GM12878 (cell line): ENCODE measurements at regions not wholly inside any gene's neighbourhood (a gene's known extent, or its start where the extent isn't known, plus 50 kb on each side); places are given as distances from the start of the nearest gene placed in this dataset.

Experiments
- ATAC-seq: fragments of 200-7000 bp; cut with Tn5 transposase; 3 replicates; pipeline ENCODE4 v1.9.1; 2020; ENCODE audit warnings: mild to moderate bottlenecking, moderate library complexity
- BruUV-seq: library from RNA; stranded (reverse); fragments of 400-500 nt; replicated peaks from 2 replicates; lab custom pipeline; 2021; lab: Mats Ljungman, UMichigan
- CTCF ChIA-PET: fragments of 300-600 bp; sonication (Branson Sonifier 250); formaldehyde crosslinking; extraction: SDS; loops from one replicate; lab custom pipeline; 2021; ENCODE audit warnings: inconsistent platforms; lab: Yijun Ruan, JAX
- POLR2A ChIA-PET: fragments of 350-600 bp; formaldehyde crosslinking; extraction: SDS; loops from one replicate; lab custom pipeline; 2021; ENCODE audit warnings: inconsistent platforms; lab: Charles Lee
- RAD21 ChIA-PET: fragments of 300-600 bp; sonication (Branson Sonifier 250); formaldehyde crosslinking; loops from one replicate; lab custom pipeline; 2023; ENCODE audit warnings: antibody characterized with exemption; ENCODE audit not compliant: unreplicated experiment; lab: Charles Lee
- SMC1A ChIA-PET: fragments of 300-600 bp; sonication (Branson Sonifier 250); formaldehyde crosslinking; loops from one replicate; lab custom pipeline; 2023; ENCODE audit not compliant: unreplicated experiment, uncharacterized antibody; lab: Charles Lee
- DNase-seq: peaks from one replicate; pipeline ENCODE4 v3.0.0-alpha.2; 2011; ENCODE audit warnings: low read depth, low spot score
- FAIRE-seq: peaks from 3 replicates; lab custom pipeline; 2011; peaks lifted over from hg19 to GRCh38; lab: Jason Lieb, UNC
- H2AFZ ChIP-seq: 2 replicates; pipeline ENCODE4 v1.6.0; 2011; ENCODE audit warnings: low read depth, low read length, control low read depth; ENCODE audit not compliant: control insufficient read depth
- H3K27ac ChIP-seq: 2 replicates; pipeline ENCODE4 v1.5.1; 2011; ENCODE audit warnings: control low read depth; ENCODE audit not compliant: control insufficient read depth, insufficient read depth
- H3K27me3 ChIP-seq, 2 experiments: replicated peaks in 1 of 2; 2 replicates each; pipeline versions ENCODE4 v1.6.0 to v1.6.1; 2011; ENCODE audit warnings: low read length in 1 of 2; ENCODE audit not compliant: control insufficient read depth in 2 of 2, insufficient read depth in 2 of 2
- H3K36me3 ChIP-seq, 2 experiments: 2 replicates each; pipeline ENCODE4 v1.5.1; 2011; ENCODE audit warnings: low read length in 1 of 2; ENCODE audit not compliant: control insufficient read depth in 2 of 2, insufficient read depth in 2 of 2
- H3K4me1 ChIP-seq: 2 replicates; pipeline ENCODE4 v1.6.1; 2011; ENCODE audit warnings: mild to moderate bottlenecking, low read length, moderate library complexity, mixed read lengths; ENCODE audit not compliant: control insufficient read depth, insufficient read depth
- H3K4me2 ChIP-seq: 2 replicates; pipeline ENCODE4 v1.6.0; 2011; ENCODE audit warnings: control low read depth; ENCODE audit not compliant: control insufficient read depth, insufficient read depth
- H3K4me3 ChIP-seq: fragments of 200-600 bp; sonication (generic); 2 replicates; pipeline ENCODE4 v1.5.1; 2016
- H3K79me2 ChIP-seq: 2 replicates; pipeline ENCODE4 v1.6.0; 2011; ENCODE audit warnings: low read length; ENCODE audit not compliant: control insufficient read depth, insufficient read depth
- H3K9ac ChIP-seq: 2 replicates; pipeline ENCODE4 v1.8.0; 2011; ENCODE audit warnings: low read length, control low read depth, mixed read lengths; ENCODE audit not compliant: control insufficient read depth, insufficient read depth
- H3K9me3 ChIP-seq: replicated peaks from 3 replicates; pipeline ENCODE4 v1.5.1; 2011; ENCODE audit warnings: mild to moderate bottlenecking, low read length; ENCODE audit not compliant: control insufficient read depth, insufficient read depth
- H4K20me1 ChIP-seq: 2 replicates; pipeline ENCODE4 v1.6.0; 2011; ENCODE audit not compliant: control insufficient read depth, insufficient read depth
- BRCA1 ChIP-seq: IDR thresholded peaks from 2 replicates; pipeline ENCODE4 v1.6.1; 2011; ENCODE audit warnings: low read depth, low read length, improper control_type of control experiment
- CUX1 ChIP-seq: IDR thresholded peaks from 2 replicates; pipeline ENCODE4 v1.6.1; 2012; ENCODE audit warnings: improper control_type of control experiment, low read depth, low read length; ENCODE audit not compliant: insufficient replicate concordance
- EGR1 ChIP-seq, 2 experiments: IDR thresholded peaks; 1 replicate in 1 of 2; 2 replicates in 1 of 2; pipeline ENCODE4 v1.6.1; 2011 to 2012; ENCODE audit warnings: low read depth in 2 of 2, low read length in 2 of 2, borderline replicate concordance in 1 of 2, mild to moderate bottlenecking in 1 of 2, moderate library complexity in 1 of 2
- LARP7 ChIP-seq: fragments of 450-650 bp; IDR thresholded peaks from 2 replicates; pipeline ENCODE4 v1.6.1; 2017; ENCODE audit warnings: mild to moderate bottlenecking
- NFYB ChIP-seq: IDR thresholded peaks from 2 replicates; pipeline ENCODE4 v1.6.1; 2011; ENCODE audit warnings: low read depth, mild to moderate bottlenecking, low read length, improper control_type of control experiment, moderate library complexity; ENCODE audit not compliant: insufficient read depth
- PAX8 ChIP-seq: fragments of 450-650 bp; IDR thresholded peaks from 2 replicates; pipeline ENCODE4 v1.6.1; 2017; ENCODE audit warnings: mild to moderate bottlenecking, moderate library complexity
- RBBP5 ChIP-seq: fragments of 200-600 bp; sonication (generic); conservative IDR thresholded peaks from 2 replicates; pipeline ENCODE4 v1.6.1; 2016
- RUNX3 ChIP-seq: IDR thresholded peaks from 2 replicates; pipeline ENCODE4 v1.6.1; 2012; ENCODE audit warnings: low read length, inconsistent platforms
- SUPT20H ChIP-seq: IDR thresholded peaks from 2 replicates; pipeline ENCODE4 v1.6.1; 2011; ENCODE audit warnings: low read depth, mild to moderate bottlenecking, low read length, moderate library complexity, borderline replicate concordance; ENCODE audit not compliant: control insufficient read depth
- TARDBP ChIP-seq: IDR thresholded peaks from 2 replicates; pipeline ENCODE4 v1.6.1; 2016; ENCODE audit warnings: borderline replicate concordance
- TCF3 ChIP-seq: IDR thresholded peaks from 2 replicates; pipeline ENCODE4 v1.6.1; 2012; ENCODE audit warnings: low read depth, mild to moderate bottlenecking, low read length, borderline replicate concordance; ENCODE audit not compliant: insufficient read depth
- WGBS: methylation state at CpG from one replicate; pipeline ENCODE4 v1.1.6; 2016; ENCODE audit warnings: low lambda C conversion rate; ENCODE audit not compliant: insufficient replicate concordance, insufficient coverage; ENCODE audit errors: missing lambda C conversion rate; 5-methylcytosine and 5-hydroxymethylcytosine counted together
- in situ Hi-C: fragments of 300-500 bp; cut with MboI; formaldehyde crosslinking; loops from 9 replicates; pipeline ENCODE4 v1.14.3; 2018; ENCODE audit warnings: mixed read lengths
- intact Hi-C: fragments of 100-400 bp; cut with micrococcal nuclease; formaldehyde crosslinking; loops from one replicate; pipeline ENCODE4 v1.14.2; 2022; ENCODE audit not compliant: unreplicated experiment
- TF ChIP-seq, protein P1 (sequence below): fragments of 450-650 bp; IDR thresholded peaks from 2 replicates; pipeline ENCODE4 v1.6.1; 2018; ENCODE audit warnings: mild to moderate bottlenecking, low read depth, moderate library complexity; ENCODE audit not compliant: partially characterized antibody
- TF ChIP-seq, protein P2 (sequence below): IDR thresholded peaks from 2 replicates; pipeline ENCODE4 v1.6.1; 2012; ENCODE audit warnings: low read length, inconsistent platforms

GRCh38 chr10:118968060-118968459 lies 61.5 kb upstream of the NANOS1 start:
- no peak for FAIRE-seq
- DNase-seq: no peak
- no peaks in the 10 kb centered on the region for H3K36me3 ChIP-seq
- TF ChIP-seq SUPT20H (no peak), TARDBP (no peak), CUX1 (no peak), BRCA1 (no peak), RBBP5 (no peak), RUNX3 (no peak), LARP7 (no peak), EGR1 (IDR thresholded peaks at IDR 0.05; ENCODE audit: borderline replicate concordance in 1 of 2, low read depth in 2 of 2, low read length in 2 of 2) (no peak), NFYB (no peak), PAX8 (no peak), TCF3 (no peak)
- TF ChIP-seq, protein P1, sequence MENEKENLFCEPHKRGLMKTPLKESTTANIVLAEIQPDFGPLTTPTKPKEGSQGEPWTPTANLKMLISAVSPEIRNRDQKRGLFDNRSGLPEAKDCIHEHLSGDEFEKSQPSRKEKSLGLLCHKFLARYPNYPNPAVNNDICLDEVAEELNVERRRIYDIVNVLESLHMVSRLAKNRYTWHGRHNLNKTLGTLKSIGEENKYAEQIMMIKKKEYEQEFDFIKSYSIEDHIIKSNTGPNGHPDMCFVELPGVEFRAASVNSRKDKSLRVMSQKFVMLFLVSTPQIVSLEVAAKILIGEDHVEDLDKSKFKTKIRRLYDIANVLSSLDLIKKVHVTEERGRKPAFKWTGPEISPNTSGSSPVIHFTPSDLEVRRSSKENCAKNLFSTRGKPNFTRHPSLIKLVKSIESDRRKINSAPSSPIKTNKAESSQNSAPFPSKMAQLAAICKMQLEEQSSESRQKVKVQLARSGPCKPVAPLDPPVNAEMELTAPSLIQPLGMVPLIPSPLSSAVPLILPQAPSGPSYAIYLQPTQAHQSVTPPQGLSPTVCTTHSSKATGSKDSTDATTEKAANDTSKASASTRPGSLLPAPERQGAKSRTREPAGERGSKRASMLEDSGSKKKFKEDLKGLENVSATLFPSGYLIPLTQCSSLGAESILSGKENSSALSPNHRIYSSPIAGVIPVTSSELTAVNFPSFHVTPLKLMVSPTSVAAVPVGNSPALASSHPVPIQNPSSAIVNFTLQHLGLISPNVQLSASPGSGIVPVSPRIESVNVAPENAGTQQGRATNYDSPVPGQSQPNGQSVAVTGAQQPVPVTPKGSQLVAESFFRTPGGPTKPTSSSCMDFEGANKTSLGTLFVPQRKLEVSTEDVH: no peak
- TF ChIP-seq, protein P2, sequence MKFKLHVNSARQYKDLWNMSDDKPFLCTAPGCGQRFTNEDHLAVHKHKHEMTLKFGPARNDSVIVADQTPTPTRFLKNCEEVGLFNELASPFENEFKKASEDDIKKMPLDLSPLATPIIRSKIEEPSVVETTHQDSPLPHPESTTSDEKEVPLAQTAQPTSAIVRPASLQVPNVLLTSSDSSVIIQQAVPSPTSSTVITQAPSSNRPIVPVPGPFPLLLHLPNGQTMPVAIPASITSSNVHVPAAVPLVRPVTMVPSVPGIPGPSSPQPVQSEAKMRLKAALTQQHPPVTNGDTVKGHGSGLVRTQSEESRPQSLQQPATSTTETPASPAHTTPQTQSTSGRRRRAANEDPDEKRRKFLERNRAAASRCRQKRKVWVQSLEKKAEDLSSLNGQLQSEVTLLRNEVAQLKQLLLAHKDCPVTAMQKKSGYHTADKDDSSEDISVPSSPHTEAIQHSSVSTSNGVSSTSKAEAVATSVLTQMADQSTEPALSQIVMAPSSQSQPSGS: no peak

More at GRCh38 chr10:118968060-118968459, 61.5 kb upstream of the NANOS1 start:
- H4K20me1 ChIP-seq: no peaks in the 10 kb centered on the region
- peaks cover 2% of the 10 kb centered on the region in 2 experiments; a peak in 2 of 4 replicates for H3K27me3 ChIP-seq
- no TSS peak for BruUV-seq
- RAD21 ChIA-PET: interaction anchor here (1.1 kb wide), 1 partner anchor 230 kb away, joined by 3 read pairs; no protein-coding TSS in a partner anchor
- POLR2A ChIA-PET: no interaction called here
- no peak overlapping the region for H3K4me2 ChIP-seq
- H3K27ac ChIP-seq: no peak overlapping the region
- 37% methylated on average over 8 of the region's 8 CpGs for WGBS
- CTCF ChIA-PET: no interaction called here
- SMC1A ChIA-PET: no interaction called here
- no peak overlapping the region for H3K9ac ChIP-seq
- no peaks in the 10 kb centered on the region for H3K4me1 ChIP-seq
- H3K4me3 ChIP-seq: no peak overlapping the region
- no peaks in the 10 kb centered on the region; the same call in 2 of the 3 replicates for H3K9me3 ChIP-seq
- intact Hi-C loops (no loop called here), in situ Hi-C loops (no loop called here)
- H3K79me2 ChIP-seq: no peaks in the 10 kb centered on the region
- no peak overlapping the region for H2AFZ ChIP-seq
- no peak; the same call in 2 of the 3 replicates for ATAC-seq
